ENCODE measurements at regions not wholly inside any gene's neighbourhood (a gene's known extent, or its start where the extent isn't known, plus 50 kb on each side); places are given as distances from the start of the nearest gene placed in this dataset.

DNA sequence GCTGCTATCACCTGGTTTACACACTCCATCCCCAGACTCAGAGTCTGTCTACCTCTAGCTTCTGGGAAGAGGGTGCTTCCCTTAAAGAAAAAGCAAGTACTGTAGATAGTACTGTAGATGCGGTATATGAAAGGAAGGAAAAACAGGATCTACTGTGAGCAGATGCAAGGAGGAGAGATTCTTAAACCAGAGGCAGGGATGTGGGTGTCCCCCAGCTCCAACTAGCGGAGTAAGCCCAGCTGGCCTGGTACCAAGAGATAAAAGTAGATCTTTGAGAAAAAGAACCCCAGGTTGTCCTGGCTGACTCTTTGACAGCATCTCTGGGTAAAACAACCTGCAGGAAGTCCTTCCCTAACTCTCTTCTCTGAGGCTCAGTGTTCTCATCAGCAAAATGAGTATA lies 523.7 kb upstream of the PROK2 start:
- no peak overlapping the region for H3K27ac Mint-ChIP-seq

More for the DNA sequence above, 523.7 kb upstream of the PROK2 start:
- H3K36me3 ChIP-seq (ENCODE audit: insufficient read depth) = no peaks in the 10 kb centered on the region
- no peak overlapping the region for H3K27ac ChIP-seq (ENCODE audit: low read depth)
- ATAC-seq (no peak), DNase-seq (ENCODE audit: low spot score) (no peak)
- no peaks in the 10 kb centered on the region for H3K9me2 ChIP-seq (ENCODE audit: insufficient read depth)
- Mint-ChIP-seq H3K4me3 (no peak overlapping the region), H3K9me3 (no peaks in the 10 kb centered on the region; the same call in 2 of the 3 replicates), H3K27me3 (ENCODE audit: insufficient read depth, low read depth, poor library complexity) (peaks cover 8% of the 10 kb centered on the region), H3K4me1 (peaks cover 28% of the 10 kb centered on the region), H3K36me3 (ENCODE audit: low read depth) (no peaks in the 10 kb centered on the region)
- H3K4me2 ChIP-seq = no peak overlapping the region
- H3F3A ChIP-seq (replicated peaks; ENCODE audit: low read depth) = no peaks in the 10 kb centered on the region
- H2AFZ ChIP-seq = no peak overlapping the region
- H3K27me3 ChIP-seq (ENCODE audit: insufficient read depth) = no peaks in the 10 kb centered on the region
- TF ChIP-seq, protein P1, sequence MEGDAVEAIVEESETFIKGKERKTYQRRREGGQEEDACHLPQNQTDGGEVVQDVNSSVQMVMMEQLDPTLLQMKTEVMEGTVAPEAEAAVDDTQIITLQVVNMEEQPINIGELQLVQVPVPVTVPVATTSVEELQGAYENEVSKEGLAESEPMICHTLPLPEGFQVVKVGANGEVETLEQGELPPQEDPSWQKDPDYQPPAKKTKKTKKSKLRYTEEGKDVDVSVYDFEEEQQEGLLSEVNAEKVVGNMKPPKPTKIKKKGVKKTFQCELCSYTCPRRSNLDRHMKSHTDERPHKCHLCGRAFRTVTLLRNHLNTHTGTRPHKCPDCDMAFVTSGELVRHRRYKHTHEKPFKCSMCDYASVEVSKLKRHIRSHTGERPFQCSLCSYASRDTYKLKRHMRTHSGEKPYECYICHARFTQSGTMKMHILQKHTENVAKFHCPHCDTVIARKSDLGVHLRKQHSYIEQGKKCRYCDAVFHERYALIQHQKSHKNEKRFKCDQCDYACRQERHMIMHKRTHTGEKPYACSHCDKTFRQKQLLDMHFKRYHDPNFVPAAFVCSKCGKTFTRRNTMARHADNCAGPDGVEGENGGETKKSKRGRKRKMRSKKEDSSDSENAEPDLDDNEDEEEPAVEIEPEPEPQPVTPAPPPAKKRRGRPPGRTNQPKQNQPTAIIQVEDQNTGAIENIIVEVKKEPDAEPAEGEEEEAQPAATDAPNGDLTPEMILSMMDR (conservative IDR thresholded peaks at IDR 0.05; ENCODE audit: low read depth in 2 of 2) = no peak
- TF ChIP-seq STAT1 (IDR thresholded peaks at IDR 0.05; ENCODE audit: unreplicated experiment) (no peak), EZH2 (IDR thresholded peaks at IDR 0.05; ENCODE audit: low read depth, unreplicated experiment) (no peak), JUNB (IDR thresholded peaks at IDR 0.05; ENCODE audit: unreplicated experiment) (no peak), CREB1 (CRISPR knock-in tag; IDR thresholded peaks at IDR 0.05; ENCODE audit: low read depth) (no peak), EZH2phosphoT487 (IDR thresholded peaks at IDR 0.05; ENCODE audit: unreplicated experiment) (no peak), POLR2AphosphoS5 (IDR thresholded peaks at IDR 0.05; ENCODE audit: low read depth) (no peak), ZNF114 (CRISPR knock-in tag; IDR thresholded peaks at IDR 0.05) (no peak), ZNF331 (CRISPR knock-in tag; IDR thresholded peaks at IDR 0.05; ENCODE audit: low read depth) (no peak), NANOG (IDR thresholded peaks at IDR 0.05; ENCODE audit: borderline replicate concordance) (no peak)
- TF ChIP-seq, protein P2, sequence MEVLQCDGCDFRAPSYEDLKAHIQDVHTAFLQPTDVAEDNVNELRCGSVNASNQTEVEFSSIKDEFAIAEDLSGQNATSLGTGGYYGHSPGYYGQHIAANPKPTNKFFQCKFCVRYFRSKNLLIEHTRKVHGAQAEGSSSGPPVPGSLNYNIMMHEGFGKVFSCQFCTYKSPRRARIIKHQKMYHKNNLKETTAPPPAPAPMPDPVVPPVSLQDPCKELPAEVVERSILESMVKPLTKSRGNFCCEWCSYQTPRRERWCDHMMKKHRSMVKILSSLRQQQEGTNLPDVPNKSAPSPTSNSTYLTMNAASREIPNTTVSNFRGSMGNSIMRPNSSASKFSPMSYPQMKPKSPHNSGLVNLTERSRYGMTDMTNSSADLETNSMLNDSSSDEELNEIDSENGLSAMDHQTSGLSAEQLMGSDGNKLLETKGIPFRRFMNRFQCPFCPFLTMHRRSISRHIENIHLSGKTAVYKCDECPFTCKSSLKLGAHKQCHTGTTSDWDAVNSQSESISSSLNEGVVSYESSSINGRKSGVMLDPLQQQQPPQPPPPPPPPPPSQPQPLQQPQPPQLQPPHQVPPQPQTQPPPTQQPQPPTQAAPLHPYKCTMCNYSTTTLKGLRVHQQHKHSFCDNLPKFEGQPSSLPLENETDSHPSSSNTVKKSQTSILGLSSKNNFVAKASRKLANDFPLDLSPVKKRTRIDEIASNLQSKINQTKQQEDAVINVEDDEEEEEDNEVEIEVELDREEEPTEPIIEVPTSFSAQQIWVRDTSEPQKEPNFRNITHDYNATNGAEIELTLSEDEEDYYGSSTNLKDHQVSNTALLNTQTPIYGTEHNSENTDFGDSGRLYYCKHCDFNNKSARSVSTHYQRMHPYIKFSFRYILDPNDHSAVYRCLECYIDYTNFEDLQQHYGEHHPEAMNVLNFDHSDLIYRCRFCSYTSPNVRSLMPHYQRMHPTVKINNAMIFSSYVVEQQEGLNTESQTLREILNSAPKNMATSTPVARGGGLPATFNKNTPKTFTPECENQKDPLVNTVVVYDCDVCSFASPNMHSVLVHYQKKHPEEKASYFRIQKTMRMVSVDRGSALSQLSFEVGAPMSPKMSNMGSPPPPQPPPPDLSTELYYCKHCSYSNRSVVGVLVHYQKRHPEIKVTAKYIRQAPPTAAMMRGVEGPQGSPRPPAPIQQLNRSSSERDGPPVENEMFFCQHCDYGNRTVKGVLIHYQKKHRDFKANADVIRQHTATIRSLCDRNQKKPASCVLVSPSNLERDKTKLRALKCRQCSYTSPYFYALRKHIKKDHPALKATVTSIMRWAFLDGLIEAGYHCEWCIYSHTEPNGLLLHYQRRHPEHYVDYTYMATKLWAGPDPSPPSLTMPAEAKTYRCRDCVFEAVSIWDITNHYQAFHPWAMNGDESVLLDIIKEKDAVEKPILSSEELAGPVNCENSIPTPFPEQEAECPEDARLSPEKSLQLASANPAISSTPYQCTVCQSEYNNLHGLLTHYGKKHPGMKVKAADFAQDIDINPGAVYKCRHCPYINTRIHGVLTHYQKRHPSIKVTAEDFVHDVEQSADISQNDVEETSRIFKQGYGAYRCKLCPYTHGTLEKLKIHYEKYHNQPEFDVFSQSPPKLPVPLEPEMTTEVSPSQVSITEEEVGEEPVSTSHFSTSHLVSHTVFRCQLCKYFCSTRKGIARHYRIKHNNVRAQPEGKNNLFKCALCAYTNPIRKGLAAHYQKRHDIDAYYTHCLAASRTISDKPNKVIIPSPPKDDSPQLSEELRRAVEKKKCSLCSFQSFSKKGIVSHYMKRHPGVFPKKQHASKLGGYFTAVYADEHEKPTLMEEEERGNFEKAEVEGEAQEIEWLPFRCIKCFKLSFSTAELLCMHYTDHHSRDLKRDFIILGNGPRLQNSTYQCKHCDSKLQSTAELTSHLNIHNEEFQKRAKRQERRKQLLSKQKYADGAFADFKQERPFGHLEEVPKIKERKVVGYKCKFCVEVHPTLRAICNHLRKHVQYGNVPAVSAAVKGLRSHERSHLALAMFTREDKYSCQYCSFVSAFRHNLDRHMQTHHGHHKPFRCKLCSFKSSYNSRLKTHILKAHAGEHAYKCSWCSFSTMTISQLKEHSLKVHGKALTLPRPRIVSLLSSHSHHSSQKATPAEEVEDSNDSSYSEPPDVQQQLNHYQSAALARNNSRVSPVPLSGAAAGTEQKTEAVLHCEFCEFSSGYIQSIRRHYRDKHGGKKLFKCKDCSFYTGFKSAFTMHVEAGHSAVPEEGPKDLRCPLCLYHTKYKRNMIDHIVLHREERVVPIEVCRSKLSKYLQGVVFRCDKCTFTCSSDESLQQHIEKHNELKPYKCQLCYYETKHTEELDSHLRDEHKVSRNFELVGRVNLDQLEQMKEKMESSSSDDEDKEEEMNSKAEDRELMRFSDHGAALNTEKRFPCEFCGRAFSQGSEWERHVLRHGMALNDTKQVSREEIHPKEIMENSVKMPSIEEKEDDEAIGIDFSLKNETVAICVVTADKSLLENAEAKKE (CRISPR knock-in tag; IDR thresholded peaks at IDR 0.05) = no peak
- TF ChIP-seq, protein P3, sequence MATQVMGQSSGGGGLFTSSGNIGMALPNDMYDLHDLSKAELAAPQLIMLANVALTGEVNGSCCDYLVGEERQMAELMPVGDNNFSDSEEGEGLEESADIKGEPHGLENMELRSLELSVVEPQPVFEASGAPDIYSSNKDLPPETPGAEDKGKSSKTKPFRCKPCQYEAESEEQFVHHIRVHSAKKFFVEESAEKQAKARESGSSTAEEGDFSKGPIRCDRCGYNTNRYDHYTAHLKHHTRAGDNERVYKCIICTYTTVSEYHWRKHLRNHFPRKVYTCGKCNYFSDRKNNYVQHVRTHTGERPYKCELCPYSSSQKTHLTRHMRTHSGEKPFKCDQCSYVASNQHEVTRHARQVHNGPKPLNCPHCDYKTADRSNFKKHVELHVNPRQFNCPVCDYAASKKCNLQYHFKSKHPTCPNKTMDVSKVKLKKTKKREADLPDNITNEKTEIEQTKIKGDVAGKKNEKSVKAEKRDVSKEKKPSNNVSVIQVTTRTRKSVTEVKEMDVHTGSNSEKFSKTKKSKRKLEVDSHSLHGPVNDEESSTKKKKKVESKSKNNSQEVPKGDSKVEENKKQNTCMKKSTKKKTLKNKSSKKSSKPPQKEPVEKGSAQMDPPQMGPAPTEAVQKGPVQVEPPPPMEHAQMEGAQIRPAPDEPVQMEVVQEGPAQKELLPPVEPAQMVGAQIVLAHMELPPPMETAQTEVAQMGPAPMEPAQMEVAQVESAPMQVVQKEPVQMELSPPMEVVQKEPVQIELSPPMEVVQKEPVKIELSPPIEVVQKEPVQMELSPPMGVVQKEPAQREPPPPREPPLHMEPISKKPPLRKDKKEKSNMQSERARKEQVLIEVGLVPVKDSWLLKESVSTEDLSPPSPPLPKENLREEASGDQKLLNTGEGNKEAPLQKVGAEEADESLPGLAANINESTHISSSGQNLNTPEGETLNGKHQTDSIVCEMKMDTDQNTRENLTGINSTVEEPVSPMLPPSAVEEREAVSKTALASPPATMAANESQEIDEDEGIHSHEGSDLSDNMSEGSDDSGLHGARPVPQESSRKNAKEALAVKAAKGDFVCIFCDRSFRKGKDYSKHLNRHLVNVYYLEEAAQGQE (IDR thresholded peaks at IDR 0.05; ENCODE audit: unreplicated experiment) = no peak
- TF ChIP-seq, protein P4, sequence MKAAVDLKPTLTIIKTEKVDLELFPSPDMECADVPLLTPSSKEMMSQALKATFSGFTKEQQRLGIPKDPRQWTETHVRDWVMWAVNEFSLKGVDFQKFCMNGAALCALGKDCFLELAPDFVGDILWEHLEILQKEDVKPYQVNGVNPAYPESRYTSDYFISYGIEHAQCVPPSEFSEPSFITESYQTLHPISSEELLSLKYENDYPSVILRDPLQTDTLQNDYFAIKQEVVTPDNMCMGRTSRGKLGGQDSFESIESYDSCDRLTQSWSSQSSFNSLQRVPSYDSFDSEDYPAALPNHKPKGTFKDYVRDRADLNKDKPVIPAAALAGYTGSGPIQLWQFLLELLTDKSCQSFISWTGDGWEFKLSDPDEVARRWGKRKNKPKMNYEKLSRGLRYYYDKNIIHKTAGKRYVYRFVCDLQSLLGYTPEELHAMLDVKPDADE (IDR thresholded peaks at IDR 0.05) = no peak
- H3K4me3 ChIP-seq = no peak overlapping the region
- H4K20me1 ChIP-seq (replicated peaks; ENCODE audit: insufficient read depth) = no peaks in the 10 kb centered on the region; the same call in 1 of the 2 replicates
- H3K79me2 ChIP-seq (replicated peaks; ENCODE audit: insufficient read depth) = no peaks in the 10 kb centered on the region
- H3K4me1 ChIP-seq (ENCODE audit: insufficient read depth) = 0 out of 2 replicates have a peak, but pooled peaks cover 4% of the 10 kb centered on the region
